Activated T-helper 2 cell treated with anti-CD3 and anti-CD28 coated beads, Interferon-gamma antibody, Interleukin-2, Interleukin-4, amounts not matched to agents 10 μg/mL and 5 μg/mL and 100 μg/mL, durations not matched to agents 14 hours and 24 hours and 36 hours (primary cell): ENCODE measurements at regions not wholly inside any gene's neighbourhood (a gene's known extent, or its start where the extent isn't known, plus 50 kb on each side); places are given as distances from the start of the nearest gene placed in this dataset.

Source experiments
- DNase-seq: peaks from one replicate; pipeline ENCODE4 v3.0.0; 2021; ENCODE audit warnings: low spot score
- H3K27ac Mint-ChIP-seq: one replicate; pipeline ENCODE4 v1.8.0; 2021; ENCODE audit warnings: mixed read lengths
- H3K27me3 Mint-ChIP-seq: one replicate; pipeline ENCODE4 v1.8.0; 2021; ENCODE audit warnings: low read depth, mixed read lengths
- H3K36me3 Mint-ChIP-seq: one replicate; pipeline ENCODE4 v1.8.0; 2021; ENCODE audit warnings: low read depth, mixed read lengths
- H3K4me1 Mint-ChIP-seq: one replicate; pipeline ENCODE4 v1.8.0; 2021; ENCODE audit warnings: low read depth, mixed read lengths
- H3K4me3 Mint-ChIP-seq: one replicate; pipeline ENCODE4 v1.8.0; 2021; ENCODE audit warnings: low read depth, mild to moderate bottlenecking, moderate library complexity, mixed read lengths
- H3K9me3 Mint-ChIP-seq: one replicate; pipeline ENCODE4 v1.8.0; 2021; ENCODE audit warnings: mixed read lengths
- intact Hi-C: fragments of 100-400 bp; cut with micrococcal nuclease; formaldehyde crosslinking; loops from one replicate; pipeline ENCODE4 v1.15.1; 2023

DNA sequence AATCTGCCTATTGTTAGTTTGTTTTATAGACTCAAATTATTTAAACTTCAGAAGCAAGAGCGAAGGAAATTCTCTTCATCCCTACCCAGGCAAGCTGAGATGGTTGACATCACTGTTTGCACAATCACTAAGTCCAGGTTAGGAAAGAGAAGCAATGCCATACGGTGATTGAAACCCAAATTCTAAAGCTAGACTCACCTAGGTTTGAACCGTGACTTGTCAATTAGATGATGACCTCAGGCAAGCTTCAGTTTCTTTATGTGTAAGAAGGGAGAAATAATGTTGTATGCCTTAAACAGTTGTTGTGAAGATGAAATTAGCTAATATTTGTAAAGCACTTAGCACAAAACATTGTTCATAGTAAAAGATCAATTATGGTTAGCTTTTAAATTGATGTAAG is 96.5 kb upstream of the ANKRD55 start:
- intact Hi-C loops, result loop anchor here (1.0 to 10.0 kb wide), 14 partner anchors 23 to 1462 kb away; partner anchors contain the start of genes IL31RA and IL6ST
- Mint-ChIP-seq H3K27ac (peak overlapping the region; percentile 89), H3K36me3 (peaks cover 22% of the 10 kb centered on the region)

GRCh38 chr5:56328753-56329560 is 95.8 kb upstream of the ANKRD55 start:
- Mint-ChIP-seq H3K27me3 (no peaks in the 10 kb centered on the region), H3K4me3 (peak overlapping the region; percentile 58), H3K4me1 (peaks cover 60% of the 10 kb centered on the region), H3K27ac (peak overlapping the region; percentile 89), H3K36me3 (peaks cover 15% of the 10 kb centered on the region), H3K9me3 (peaks cover 11% of the 10 kb centered on the region)
- intact Hi-C loops, result loop anchor here (1.0 to 10.0 kb wide), 14 partner anchors 24 to 1462 kb away; partner anchors contain the start of genes IL31RA and IL6ST
- DNase-seq, result peak; percentile 52

More for the DNA sequence above, 96.5 kb upstream of the ANKRD55 start:
- H3K4me3 Mint-ChIP-seq, result peak overlapping the region; percentile 34
- H3K9me3 Mint-ChIP-seq, result peaks cover 15% of the 10 kb centered on the region
- H3K4me1 Mint-ChIP-seq, result peaks cover 60% of the 10 kb centered on the region
- DNase-seq, result no peak
- H3K27me3 Mint-ChIP-seq, result no peaks in the 10 kb centered on the region

- intact Hi-C loops, result loop anchor here (1.0 to 10.0 kb wide), 11 partner anchors 25 to 1461 kb away; partner anchors contain the start of genes IL31RA and IL6ST
- Mint-ChIP-seq H3K36me3 (peaks cover 8% of the 10 kb centered on the region), H3K9me3 (peaks cover 5% of the 10 kb centered on the region), H3K27me3 (no peaks in the 10 kb centered on the region), H3K27ac (peak overlapping the region; percentile 89), H3K4me3 (peak overlapping the region; percentile 59), H3K4me1 (peaks cover 71% of the 10 kb centered on the region)
- peak; percentile 78 for DNase-seq
Measured at GRCh38 chr5:56327809-56328208, 94.7 kb upstream of the ANKRD55 start.

GRCh38 chr5:56326770-56327169 is 93.6 kb upstream of the ANKRD55 start:
- intact Hi-C loops, result loop anchor here (1.0 to 10.0 kb wide), 6 partner anchors 179 to 1459 kb away; partner anchors contain the start of gene IL31RA
- Mint-ChIP-seq H3K4me3 (peak overlapping the region; percentile 26), H3K36me3 (no peaks in the 10 kb centered on the region), H3K9me3 (no peaks in the 10 kb centered on the region), H3K27ac (peak overlapping the region; percentile 89), H3K4me1 (peaks cover 74% of the 10 kb centered on the region), H3K27me3 (no peaks in the 10 kb centered on the region)
- DNase-seq, result no peak

DNA sequence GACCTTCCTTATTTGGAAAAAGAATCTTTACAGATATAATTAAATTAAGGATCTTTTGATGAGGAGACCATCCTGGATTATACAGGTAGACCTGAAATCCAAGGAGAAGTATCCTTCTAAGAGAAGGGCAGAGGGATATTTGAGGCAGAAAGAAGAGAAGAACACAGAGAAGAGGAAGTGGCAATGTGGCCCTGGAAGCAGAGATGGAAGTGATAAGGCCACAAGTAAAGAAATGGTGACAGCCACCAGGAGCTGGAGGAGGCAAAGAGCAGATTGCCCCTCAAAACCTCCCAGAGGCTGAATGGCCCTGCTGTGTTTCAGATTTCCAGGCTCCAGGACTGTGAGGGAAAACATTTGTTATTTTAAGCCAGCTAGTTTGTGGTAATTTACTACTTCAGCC is 93.0 kb upstream of the ANKRD55 start:
- DNase-seq, result no peak
- peaks cover 76% of the 10 kb centered on the region for H3K4me1 Mint-ChIP-seq
- intact Hi-C loops, result loop anchor here (5.0 to 10.0 kb wide), 5 partner anchors 179 to 1459 kb away; partner anchors contain the start of gene IL31RA
- H3K4me3 Mint-ChIP-seq, result no peak overlapping the region
- no peaks in the 10 kb centered on the region for H3K9me3 Mint-ChIP-seq
- no peaks in the 10 kb centered on the region for H3K27me3 Mint-ChIP-seq
- H3K36me3 Mint-ChIP-seq, result no peaks in the 10 kb centered on the region
- H3K27ac Mint-ChIP-seq, result no peak overlapping the region

DNA sequence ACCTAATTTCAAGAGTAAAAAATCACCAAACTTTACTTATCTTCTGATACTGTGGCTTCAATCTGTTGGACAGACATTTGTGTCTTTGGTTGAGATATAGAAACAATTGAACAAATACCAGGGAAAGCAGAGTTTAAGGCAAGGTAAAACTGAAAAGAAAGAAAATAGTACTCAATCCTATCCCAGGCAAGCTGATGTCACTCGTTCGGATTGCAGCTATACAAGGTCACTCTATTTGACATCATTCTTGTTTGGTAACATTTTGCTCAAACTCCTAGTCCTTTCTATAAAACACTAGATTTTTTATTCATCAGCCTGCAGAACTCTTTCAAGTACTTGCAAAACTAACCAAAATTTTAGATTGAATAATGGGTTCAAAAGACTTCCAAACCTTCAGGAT is 91.9 kb upstream of the ANKRD55 start:
- H3K4me3 Mint-ChIP-seq, result no peak overlapping the region
- DNase-seq, result no peak
- H3K27ac Mint-ChIP-seq, result no peak overlapping the region
- no peaks in the 10 kb centered on the region for H3K9me3 Mint-ChIP-seq
- intact Hi-C loops, result loop anchor here (5.0 to 10.0 kb wide), 5 partner anchors 178 to 1458 kb away; partner anchors contain the start of gene IL31RA
- no peaks in the 10 kb centered on the region for H3K27me3 Mint-ChIP-seq
- H3K4me1 Mint-ChIP-seq, result peaks cover 73% of the 10 kb centered on the region
- no peaks in the 10 kb centered on the region for H3K36me3 Mint-ChIP-seq

DNA sequence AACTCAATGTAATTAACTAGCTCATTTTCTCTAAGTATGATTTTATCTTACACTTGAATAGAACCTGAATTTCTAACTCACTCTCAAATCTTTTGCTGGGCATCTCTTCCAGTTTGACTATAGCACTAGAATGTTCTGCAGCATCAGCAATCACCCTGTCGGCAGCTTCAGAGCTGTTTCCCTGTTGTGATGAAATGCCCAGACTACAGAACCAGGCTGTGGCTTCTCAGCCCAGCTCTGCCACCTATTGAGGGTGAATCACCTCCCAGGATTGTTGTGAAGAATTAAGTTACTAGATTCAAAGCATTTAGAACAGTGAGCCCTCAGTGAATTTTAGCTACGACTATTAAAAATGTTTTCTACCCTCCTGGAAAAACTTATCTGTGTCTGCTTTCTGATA is 90.4 kb upstream of the ANKRD55 start:
- Mint-ChIP-seq H3K4me1 (peaks cover 61% of the 10 kb centered on the region), H3K4me3 (no peak overlapping the region)

GRCh38 chr5:56322592-56322991 is 89.5 kb upstream of the ANKRD55 start:
- no peaks in the 10 kb centered on the region for H3K36me3 Mint-ChIP-seq
- H3K4me3 Mint-ChIP-seq, result no peak overlapping the region
- no peak overlapping the region for H3K27ac Mint-ChIP-seq
- H3K27me3 Mint-ChIP-seq, result no peaks in the 10 kb centered on the region
- intact Hi-C loops, result loop anchor here (10.0 kb wide), 1 partner anchor 468 kb away; the partner anchor contains the start of gene IL31RA
- H3K4me1 Mint-ChIP-seq, result peaks cover 57% of the 10 kb centered on the region
- DNase-seq, result no peak
- no peaks in the 10 kb centered on the region for H3K9me3 Mint-ChIP-seq

More for the DNA sequence above, 90.4 kb upstream of the ANKRD55 start:
- intact Hi-C loops, result loop anchor here (10.0 kb wide), 1 partner anchor 469 kb away; the partner anchor contains the start of gene IL31RA
- Mint-ChIP-seq H3K27me3 (no peaks in the 10 kb centered on the region), H3K9me3 (no peaks in the 10 kb centered on the region), H3K36me3 (no peaks in the 10 kb centered on the region), H3K27ac (no peak overlapping the region)
- DNase-seq, result no peak

- Mint-ChIP-seq H3K27me3 (no peaks in the 10 kb centered on the region), H3K36me3 (no peaks in the 10 kb centered on the region), H3K27ac (no peak overlapping the region), H3K4me3 (no peak overlapping the region), H3K4me1 (peaks cover 52% of the 10 kb centered on the region), H3K9me3 (no peaks in the 10 kb centered on the region)
- no peak for DNase-seq
- intact Hi-C loops, result loop anchor here (10.0 kb wide), 1 partner anchor 467 kb away; the partner anchor contains the start of gene IL31RA
Measured at GRCh38 chr5:56321236-56321881, 88.2 kb upstream of the ANKRD55 start.

DNA sequence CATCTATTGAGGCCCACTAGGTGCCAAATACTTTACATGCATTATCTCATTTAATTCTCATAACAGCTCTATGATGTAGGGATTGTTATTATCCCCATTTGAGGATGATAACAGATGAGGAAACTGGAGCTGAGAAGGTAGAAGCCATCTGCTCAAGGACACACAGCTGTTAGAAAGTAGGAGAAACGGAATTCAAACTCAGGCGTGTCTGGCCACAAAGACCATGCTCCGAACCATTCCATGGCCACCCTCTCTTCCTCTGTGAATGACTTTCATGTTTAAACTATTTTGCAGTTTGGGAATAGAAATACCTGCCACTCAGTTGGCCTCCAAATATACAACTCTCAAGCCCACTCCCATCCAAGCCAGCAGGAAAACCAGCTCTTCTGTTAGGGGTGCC is 87.6 kb upstream of the ANKRD55 start:
- no peaks in the 10 kb centered on the region for H3K27me3 Mint-ChIP-seq
- intact Hi-C loops, result loop anchor here (10.0 kb wide), 1 partner anchor 466 kb away; the partner anchor contains the start of gene IL31RA
- no peaks in the 10 kb centered on the region for H3K36me3 Mint-ChIP-seq
- peaks cover 50% of the 10 kb centered on the region for H3K4me1 Mint-ChIP-seq
- no peak overlapping the region for H3K4me3 Mint-ChIP-seq
- H3K27ac Mint-ChIP-seq, result no peak overlapping the region
- H3K9me3 Mint-ChIP-seq, result no peaks in the 10 kb centered on the region
- no peak for DNase-seq

DNA sequence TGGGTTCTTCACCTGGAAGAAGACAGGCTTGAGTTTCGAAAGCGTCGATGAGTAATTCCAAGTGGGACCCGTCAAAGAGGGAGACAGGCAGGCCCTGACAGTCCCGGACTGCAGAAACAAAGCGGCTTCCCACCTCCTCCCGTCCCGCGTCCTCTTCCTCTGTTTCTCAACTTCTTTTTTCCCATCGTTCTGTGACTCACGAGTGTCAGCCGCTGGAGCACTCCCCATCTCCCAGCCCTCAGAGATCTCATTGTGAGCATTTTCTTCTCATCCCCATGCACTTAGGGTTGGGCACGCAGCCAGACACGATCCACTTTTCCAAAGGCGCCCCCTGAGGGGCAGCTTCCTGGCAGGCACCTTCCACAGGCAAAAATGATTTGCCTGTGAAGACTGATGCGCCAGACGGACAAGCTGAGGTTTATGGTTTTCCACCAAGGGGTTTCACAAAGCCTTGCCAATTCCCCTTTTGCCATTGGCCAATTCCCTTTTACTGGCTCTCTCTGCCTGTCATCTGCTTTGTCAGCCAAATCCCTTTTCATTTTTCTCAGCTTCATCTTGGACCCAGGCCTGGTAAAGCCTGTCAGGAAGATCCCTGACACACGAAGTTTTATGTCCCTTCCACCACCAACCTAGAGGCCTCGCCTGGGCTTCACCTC is 86.5 kb upstream of the ANKRD55 start:
- Mint-ChIP-seq H3K27ac (no peak overlapping the region), H3K4me3 (no peak overlapping the region), H3K36me3 (no peaks in the 10 kb centered on the region), H3K27me3 (peaks cover under 1% of the 10 kb centered on the region), H3K4me1 (peaks cover 42% of the 10 kb centered on the region), H3K9me3 (no peaks in the 10 kb centered on the region)
- intact Hi-C loops, result loop anchor here (10.0 kb wide), 1 partner anchor 465 kb away; the partner anchor contains the start of gene IL31RA
- DNase-seq, result no peak

DNA sequence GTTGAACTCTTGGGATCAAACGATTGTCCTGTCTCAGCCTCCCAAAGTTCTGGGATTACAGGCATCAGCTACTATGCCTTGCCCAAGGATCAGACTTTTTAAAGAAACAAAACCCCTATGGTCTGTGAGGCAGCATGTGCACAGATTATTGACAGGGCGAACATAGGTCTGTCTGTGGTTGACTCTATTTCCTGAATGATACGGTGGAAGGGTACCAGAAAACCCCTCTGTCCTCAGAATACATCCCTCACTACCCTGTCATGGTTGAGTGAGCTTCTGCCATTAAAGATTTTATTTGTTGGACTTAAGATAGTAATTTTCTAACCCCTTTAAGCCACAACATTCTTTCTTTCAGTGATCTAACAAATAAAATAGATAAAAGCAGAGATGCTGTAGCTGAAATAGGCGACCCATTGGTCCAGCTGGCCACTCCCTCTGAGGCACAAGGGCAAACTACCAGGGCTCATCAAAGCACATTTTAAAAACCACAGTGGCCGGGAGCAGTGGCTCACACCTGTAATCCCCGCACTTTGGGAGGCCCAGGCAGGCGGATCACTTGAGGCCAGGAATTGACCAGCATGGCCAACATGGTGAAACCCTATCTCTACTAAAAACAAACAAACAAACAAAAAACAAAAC is 84.9 kb upstream of the ANKRD55 start:
- H3K4me3 Mint-ChIP-seq, result no peak overlapping the region
- peaks cover 34% of the 10 kb centered on the region for H3K4me1 Mint-ChIP-seq
- H3K27ac Mint-ChIP-seq, result no peak overlapping the region
- H3K27me3 Mint-ChIP-seq, result peaks cover 2% of the 10 kb centered on the region
- H3K36me3 Mint-ChIP-seq, result no peaks in the 10 kb centered on the region
- DNase-seq, result no peak
- intact Hi-C loops, result no loop called here
- H3K9me3 Mint-ChIP-seq, result no peaks in the 10 kb centered on the region
